C4-2B (cell line): ENCODE measurements at regions not wholly inside any gene's neighbourhood (a gene's known extent, or its start where the extent isn't known, plus 50 kb on each side); places are given as distances from the start of the nearest gene placed in this dataset.

Experiments
- ZFX ChIP-seq: fragments of 450-650 bp; IDR thresholded peaks from 2 replicates; pipeline ENCODE4 v1.6.1; 2017
- TF ChIP-seq, protein P1 (sequence below): fragments of 450-650 bp; conservative IDR thresholded peaks from 2 replicates; pipeline ENCODE4 v1.5.1; 2017; ENCODE audit warnings: mild to moderate bottlenecking

DNA sequence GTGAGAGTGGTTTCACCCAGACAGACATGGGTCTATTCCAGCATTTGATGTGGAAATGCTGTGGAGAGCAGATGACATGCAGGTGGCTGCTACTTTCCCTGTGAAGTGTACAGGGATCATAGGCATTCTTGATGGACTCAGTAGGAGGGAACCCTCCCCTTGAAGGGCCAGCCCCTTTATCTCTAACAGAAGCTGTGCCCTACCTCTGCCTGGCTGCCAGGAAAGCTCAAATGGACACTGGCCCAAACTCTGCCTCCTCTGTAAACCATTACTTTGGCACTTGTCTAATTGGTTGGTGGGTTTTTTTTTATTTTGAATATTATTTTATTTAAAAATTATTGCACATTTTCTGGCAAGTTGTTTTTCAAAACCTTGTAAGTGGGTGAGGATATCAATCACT is 106.7 kb upstream of the GGTLC1 start:
- TF ChIP-seq, protein P1, sequence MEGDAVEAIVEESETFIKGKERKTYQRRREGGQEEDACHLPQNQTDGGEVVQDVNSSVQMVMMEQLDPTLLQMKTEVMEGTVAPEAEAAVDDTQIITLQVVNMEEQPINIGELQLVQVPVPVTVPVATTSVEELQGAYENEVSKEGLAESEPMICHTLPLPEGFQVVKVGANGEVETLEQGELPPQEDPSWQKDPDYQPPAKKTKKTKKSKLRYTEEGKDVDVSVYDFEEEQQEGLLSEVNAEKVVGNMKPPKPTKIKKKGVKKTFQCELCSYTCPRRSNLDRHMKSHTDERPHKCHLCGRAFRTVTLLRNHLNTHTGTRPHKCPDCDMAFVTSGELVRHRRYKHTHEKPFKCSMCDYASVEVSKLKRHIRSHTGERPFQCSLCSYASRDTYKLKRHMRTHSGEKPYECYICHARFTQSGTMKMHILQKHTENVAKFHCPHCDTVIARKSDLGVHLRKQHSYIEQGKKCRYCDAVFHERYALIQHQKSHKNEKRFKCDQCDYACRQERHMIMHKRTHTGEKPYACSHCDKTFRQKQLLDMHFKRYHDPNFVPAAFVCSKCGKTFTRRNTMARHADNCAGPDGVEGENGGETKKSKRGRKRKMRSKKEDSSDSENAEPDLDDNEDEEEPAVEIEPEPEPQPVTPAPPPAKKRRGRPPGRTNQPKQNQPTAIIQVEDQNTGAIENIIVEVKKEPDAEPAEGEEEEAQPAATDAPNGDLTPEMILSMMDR: no peak
- no peak for TF ChIP-seq ZFX
